ENCODE measurements at regions not wholly inside any gene's neighbourhood (a gene's known extent, or its start where the extent isn't known, plus 50 kb on each side); places are given as distances from the start of the nearest gene placed in this dataset.

GRCh38 chr2:16940214-16940613 lies 274.6 kb upstream of the CYRIA start:
- TF ChIP-seq, protein P1, sequence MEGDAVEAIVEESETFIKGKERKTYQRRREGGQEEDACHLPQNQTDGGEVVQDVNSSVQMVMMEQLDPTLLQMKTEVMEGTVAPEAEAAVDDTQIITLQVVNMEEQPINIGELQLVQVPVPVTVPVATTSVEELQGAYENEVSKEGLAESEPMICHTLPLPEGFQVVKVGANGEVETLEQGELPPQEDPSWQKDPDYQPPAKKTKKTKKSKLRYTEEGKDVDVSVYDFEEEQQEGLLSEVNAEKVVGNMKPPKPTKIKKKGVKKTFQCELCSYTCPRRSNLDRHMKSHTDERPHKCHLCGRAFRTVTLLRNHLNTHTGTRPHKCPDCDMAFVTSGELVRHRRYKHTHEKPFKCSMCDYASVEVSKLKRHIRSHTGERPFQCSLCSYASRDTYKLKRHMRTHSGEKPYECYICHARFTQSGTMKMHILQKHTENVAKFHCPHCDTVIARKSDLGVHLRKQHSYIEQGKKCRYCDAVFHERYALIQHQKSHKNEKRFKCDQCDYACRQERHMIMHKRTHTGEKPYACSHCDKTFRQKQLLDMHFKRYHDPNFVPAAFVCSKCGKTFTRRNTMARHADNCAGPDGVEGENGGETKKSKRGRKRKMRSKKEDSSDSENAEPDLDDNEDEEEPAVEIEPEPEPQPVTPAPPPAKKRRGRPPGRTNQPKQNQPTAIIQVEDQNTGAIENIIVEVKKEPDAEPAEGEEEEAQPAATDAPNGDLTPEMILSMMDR (IDR thresholded peaks at IDR 0.05; ENCODE audit: low read depth, low read length), result no peak
- no peak for TF ChIP-seq EZH2phosphoT487 (IDR thresholded peaks at IDR 0.05; ENCODE audit: low read depth)
